IMR-90 (cell line): ENCODE measurements at regions not wholly inside any gene's neighbourhood (a gene's known extent, or its start where the extent isn't known, plus 50 kb on each side); places are given as distances from the start of the nearest gene placed in this dataset.

Experiments used
- ATAC-seq: fragments of 200-7000 bp; cut with Tn5 transposase; 2 replicates; pipeline ENCODE4 v1.9.1; 2020; ENCODE audit warnings: low read depth, mild to moderate bottlenecking, moderate library complexity
- BruUV-seq: library from RNA; stranded (reverse); fragments of 400-500 nt; replicated peaks from 2 replicates; lab custom pipeline; 2021; lab: Mats Ljungman, UMichigan
- CTCF ChIA-PET: fragments of 300-600 bp; formaldehyde crosslinking; extraction: SDS; loops from one replicate; lab custom pipeline; 2021; ENCODE audit warnings: antibody characterized with exemption; lab: Yijun Ruan, JAX
- POLR2A ChIA-PET: fragments of 300-600 bp; sonication (Branson Sonifier 250); formaldehyde crosslinking; loops from one replicate; lab custom pipeline; 2022; ENCODE audit warnings: antibody characterized with exemption; ENCODE audit not compliant: unreplicated experiment; lab: Charles Lee
- DNase-seq: peaks from one replicate; pipeline ENCODE4 v3.0.0; 2013
- H2AFZ ChIP-seq: replicated peaks from 2 replicates; pipeline ENCODE3; 2013; ENCODE audit warnings: low read length, mild to moderate bottlenecking; ENCODE audit not compliant: poor library complexity
- H2AK5ac ChIP-seq: 2 replicates; pipeline ENCODE4 v1.6.1; 2013; ENCODE audit warnings: low read depth, low read length, inconsistent platforms
- H2AK9ac ChIP-seq: replicated peaks from 2 replicates; pipeline ENCODE3; 2013; ENCODE audit warnings: mild to moderate bottlenecking, low read depth, low read length, moderate library complexity; ENCODE audit not compliant: poor library complexity
- H2BK120ac ChIP-seq: 2 replicates; pipeline ENCODE4 v1.6.1; 2013; ENCODE audit warnings: low read depth, low read length, inconsistent platforms
- H2BK15ac ChIP-seq: 3 replicates; pipeline ENCODE4 v1.6.1; 2013; ENCODE audit warnings: low read depth, low read length, inconsistent platforms
- H2BK20ac ChIP-seq: 2 replicates; pipeline ENCODE4 v1.6.1; 2013; ENCODE audit warnings: low read depth, mild to moderate bottlenecking, inconsistent platforms, low read length, moderate library complexity
- H2BK5ac ChIP-seq: 2 replicates; pipeline ENCODE4 v1.6.1; 2013; ENCODE audit warnings: mild to moderate bottlenecking, low read depth, low read length, inconsistent platforms; ENCODE audit not compliant: poor library complexity, severe bottlenecking
- H3K14ac ChIP-seq: replicated peaks from 2 replicates; pipeline ENCODE4 v1.6.1; 2013; ENCODE audit warnings: low read depth, low read length, inconsistent platforms
- H3K18ac ChIP-seq: 2 replicates; pipeline ENCODE4 v1.6.1; 2013; ENCODE audit warnings: low read depth, low read length, control low read depth
- H3K23ac ChIP-seq: 2 replicates; pipeline ENCODE4 v1.6.1; 2013; ENCODE audit warnings: low read depth, low read length, inconsistent platforms
- H3K27ac ChIP-seq: 2 replicates; pipeline ENCODE4 v1.5.1; 2013; ENCODE audit warnings: mild to moderate bottlenecking, control low read depth, low read length; ENCODE audit not compliant: insufficient read depth
- H3K27me3 ChIP-seq: 2 replicates; pipeline ENCODE4 v1.6.1; 2013; ENCODE audit warnings: low read length; ENCODE audit not compliant: control insufficient read depth, insufficient read depth
- H3K36me3 ChIP-seq: 2 replicates; pipeline ENCODE4 v1.6.1; 2013; ENCODE audit warnings: low read length, mixed read lengths; ENCODE audit not compliant: control insufficient read depth, insufficient read depth
- H3K4ac ChIP-seq: 2 replicates; pipeline ENCODE4 v1.6.1; 2013; ENCODE audit warnings: low read depth, low read length, inconsistent platforms
- H3K4me1 ChIP-seq: 2 replicates; pipeline ENCODE4 v1.6.1; 2013; ENCODE audit warnings: low read length, mixed read lengths; ENCODE audit not compliant: control insufficient read depth, insufficient read depth
- H3K4me2 ChIP-seq: 2 replicates; pipeline ENCODE4 v1.6.1; 2013; ENCODE audit warnings: low read depth, mild to moderate bottlenecking, control low read depth, low read length, moderate library complexity
- H3K4me3 ChIP-seq: 2 replicates; pipeline ENCODE4 v1.5.1; 2013; ENCODE audit warnings: low read depth, mild to moderate bottlenecking, control low read depth, low read length, moderate library complexity; ENCODE audit not compliant: insufficient read depth
- H3K56ac ChIP-seq: 2 replicates; pipeline ENCODE4 v1.6.1; 2013; ENCODE audit warnings: low read length, inconsistent platforms; ENCODE audit not compliant: insufficient read depth; ENCODE audit errors: extremely low read depth
- H3K79me1 ChIP-seq, 2 experiments: 2 replicates each; pipeline ENCODE4 v1.6.1; 2013; ENCODE audit warnings: low read length in 2 of 2, inconsistent platforms in 1 of 2, low read depth in 1 of 2
- H3K9ac ChIP-seq: 2 replicates; pipeline ENCODE4 v1.6.1; 2013; ENCODE audit warnings: low read depth, low read length, control low read depth
- H3K9me1 ChIP-seq: 2 replicates; pipeline ENCODE4 v1.6.1; 2013; ENCODE audit warnings: low read length, inconsistent platforms; ENCODE audit not compliant: insufficient read depth
- H3K9me3 ChIP-seq: 2 replicates; pipeline ENCODE4 v1.6.1; 2013; ENCODE audit warnings: low read length; ENCODE audit not compliant: control insufficient read depth, insufficient read depth
- H4K20me1 ChIP-seq: 2 replicates; pipeline ENCODE4 v1.6.1; 2013; ENCODE audit warnings: low read length, inconsistent platforms; ENCODE audit not compliant: insufficient read depth
- H4K5ac ChIP-seq: 2 replicates; pipeline ENCODE4 v1.6.1; 2013; ENCODE audit warnings: mild to moderate bottlenecking, low read depth, low read length, control low read depth
- H4K8ac ChIP-seq, 2 experiments: 2 replicates each; pipeline ENCODE4 v1.6.1; 2013; ENCODE audit warnings: low read depth in 2 of 2, low read length in 2 of 2, control low read depth in 1 of 2, inconsistent platforms in 1 of 2
- H4K91ac ChIP-seq: 2 replicates; pipeline ENCODE4 v1.6.1; 2013; ENCODE audit warnings: low read depth, low read length, inconsistent platforms; ENCODE audit not compliant: insufficient read depth
- CEBPB ChIP-seq: IDR thresholded peaks from 2 replicates; pipeline ENCODE4 v1.6.1; 2012; ENCODE audit warnings: low read depth, low read length, improper control_type of control experiment
- CHD1 ChIP-seq: IDR thresholded peaks from 2 replicates; pipeline ENCODE4 v1.6.1; 2012; ENCODE audit warnings: low read depth, low read length, improper control_type of control experiment
- FOS ChIP-seq: fragments of 150-350 bp; IDR thresholded peaks from 2 replicates; pipeline ENCODE4 v1.6.1; 2016; ENCODE audit warnings: low read depth, low read length
- MAFK ChIP-seq: IDR thresholded peaks from 2 replicates; pipeline ENCODE4 v1.6.1; 2012; ENCODE audit warnings: low read depth, low read length, improper control_type of control experiment
- MAZ ChIP-seq: IDR thresholded peaks from 2 replicates; pipeline ENCODE4 v1.6.1; 2012; ENCODE audit warnings: low read depth, mild to moderate bottlenecking, low read length, improper control_type of control experiment, moderate library complexity, borderline replicate concordance
- MXI1 ChIP-seq: IDR thresholded peaks from 2 replicates; pipeline ENCODE4 v1.6.1; 2012; ENCODE audit warnings: low read depth, mild to moderate bottlenecking, low read length, moderate library complexity, borderline replicate concordance
- NFE2L2 ChIP-seq: fragments of 150-350 bp; IDR thresholded peaks from 2 replicates; pipeline ENCODE4 v1.6.1; 2016; ENCODE audit warnings: low read depth, mild to moderate bottlenecking, low read length
- POLR2A ChIP-seq: IDR thresholded peaks from 2 replicates; pipeline ENCODE4 v1.6.1; 2012; ENCODE audit warnings: mild to moderate bottlenecking, low read depth, low read length
- RAD21 ChIP-seq: IDR thresholded peaks from 2 replicates; pipeline ENCODE4 v1.6.1; 2012; ENCODE audit warnings: low read length, improper control_type of control experiment
- RCOR1 ChIP-seq: IDR thresholded peaks from 2 replicates; pipeline ENCODE4 v1.6.1; 2012; ENCODE audit warnings: mild to moderate bottlenecking, low read length, improper control_type of control experiment; ENCODE audit not compliant: insufficient replicate concordance
- RFX5 ChIP-seq: IDR thresholded peaks from 2 replicates; pipeline ENCODE4 v1.8.0; 2012; ENCODE audit warnings: low read depth, mild to moderate bottlenecking, low read length, moderate library complexity
- SMC3 ChIP-seq: fragments of 150-350 bp; IDR thresholded peaks from 2 replicates; pipeline ENCODE4 v1.6.1; 2016; ENCODE audit warnings: low read depth, mild to moderate bottlenecking, antibody characterized with exemption, low read length, moderate library complexity
- WGBS, 2 experiments: methylation state at CpG; one replicate each; pipeline versions ENCODE4 v1.1.5 to v1.1.7; 2013; ENCODE audit warnings: missing lambda C conversion rate in 2 of 2; ENCODE audit not compliant: insufficient read length in 1 of 2; ENCODE audit errors: extremely low coverage in 2 of 2; 5-methylcytosine and 5-hydroxymethylcytosine counted together
- dilution Hi-C: fragments of 300-500 bp; cut with HindIII; formaldehyde crosslinking; loops from one replicate; pipeline ENCODE4 v1.14.3; 2018; ENCODE audit warnings: low sequenced_read_pairs; ENCODE audit not compliant: unreplicated experiment
- in situ Hi-C: fragments of 300-500 bp; cut with MboI; formaldehyde crosslinking; loops from 3 replicates; pipeline ENCODE4 v1.14.3; 2019; ENCODE audit warnings: low sequenced_read_pairs, inconsistent platforms, mixed read lengths
- intact Hi-C: fragments of 100-400 bp; cut with micrococcal nuclease; formaldehyde crosslinking; loops from 2 replicates; pipeline ENCODE4 v1.10.0; 2022
- TF ChIP-seq, protein P1 (sequence below): conservative IDR thresholded peaks from 2 replicates; pipeline ENCODE4 v1.5.1; 2012; ENCODE audit warnings: mild to moderate bottlenecking, low read depth, low read length, improper control_type of control experiment

DNA sequence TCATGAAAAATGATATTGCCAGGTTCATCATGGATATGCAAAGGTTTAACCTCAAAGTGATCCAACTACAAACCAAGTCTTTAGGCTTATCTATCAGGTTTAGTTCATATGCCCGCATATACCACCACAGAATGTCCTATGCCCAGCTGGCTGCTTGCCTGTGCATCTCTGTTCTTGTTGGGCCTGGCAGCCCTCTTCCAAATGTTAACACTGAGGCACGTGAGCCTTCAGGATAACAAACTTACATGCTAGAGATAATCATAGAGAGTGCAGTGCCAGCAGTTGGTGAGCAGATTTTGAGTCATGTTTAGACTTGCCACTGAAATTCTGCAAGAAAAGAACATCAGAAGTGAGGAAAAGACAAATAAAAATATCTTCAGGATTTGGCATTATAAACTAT, 607.9 kb upstream of the TMPRSS15 start:
- Histone ChIP-seq H3K27me3 (no peaks in the 10 kb centered on the region), H4K5ac (no peak overlapping the region), H3K27ac (no peak overlapping the region), H3K4me1 (no peaks in the 10 kb centered on the region), H2BK15ac (no peak overlapping the region), H4K91ac (no peak overlapping the region), H3K4me3 (no peak overlapping the region), H3K36me3 (no peaks in the 10 kb centered on the region), H3K9ac (no peak overlapping the region), H3K14ac (no peak overlapping the region), H2BK120ac (no peak overlapping the region), H3K18ac (no peak overlapping the region), H4K8ac (no peak overlapping the region), H3K79me1 (no peaks in the 10 kb centered on the region), H3K23ac (no peak overlapping the region), H3K56ac (no peak overlapping the region), H2AFZ (no peak overlapping the region), H2BK20ac (no peak overlapping the region), H2AK5ac (no peak overlapping the region), H2BK5ac (no peak overlapping the region), H3K4me2 (no peak overlapping the region), H3K4ac (no peak overlapping the region), H4K20me1 (no peaks in the 10 kb centered on the region), H3K9me3 (peaks cover 6% of the 10 kb centered on the region; the same call in 1 of the 2 replicates), H2AK9ac (no peak overlapping the region), H3K9me1 (no peaks in the 10 kb centered on the region)
- TF ChIP-seq MAFK (no peak), CHD1 (no peak), FOS (no peak), MAZ (no peak), POLR2A (no peak), RFX5 (no peak), NFE2L2 (no peak), MXI1 (no peak), CEBPB (no peak), SMC3 (no peak), RCOR1 (no peak), RAD21 (no peak)
- TF ChIP-seq, protein P1, sequence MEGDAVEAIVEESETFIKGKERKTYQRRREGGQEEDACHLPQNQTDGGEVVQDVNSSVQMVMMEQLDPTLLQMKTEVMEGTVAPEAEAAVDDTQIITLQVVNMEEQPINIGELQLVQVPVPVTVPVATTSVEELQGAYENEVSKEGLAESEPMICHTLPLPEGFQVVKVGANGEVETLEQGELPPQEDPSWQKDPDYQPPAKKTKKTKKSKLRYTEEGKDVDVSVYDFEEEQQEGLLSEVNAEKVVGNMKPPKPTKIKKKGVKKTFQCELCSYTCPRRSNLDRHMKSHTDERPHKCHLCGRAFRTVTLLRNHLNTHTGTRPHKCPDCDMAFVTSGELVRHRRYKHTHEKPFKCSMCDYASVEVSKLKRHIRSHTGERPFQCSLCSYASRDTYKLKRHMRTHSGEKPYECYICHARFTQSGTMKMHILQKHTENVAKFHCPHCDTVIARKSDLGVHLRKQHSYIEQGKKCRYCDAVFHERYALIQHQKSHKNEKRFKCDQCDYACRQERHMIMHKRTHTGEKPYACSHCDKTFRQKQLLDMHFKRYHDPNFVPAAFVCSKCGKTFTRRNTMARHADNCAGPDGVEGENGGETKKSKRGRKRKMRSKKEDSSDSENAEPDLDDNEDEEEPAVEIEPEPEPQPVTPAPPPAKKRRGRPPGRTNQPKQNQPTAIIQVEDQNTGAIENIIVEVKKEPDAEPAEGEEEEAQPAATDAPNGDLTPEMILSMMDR = no peak
- BruUV-seq = no TSS peak
- intact Hi-C loops = no loop called here
- ChIA-PET POLR2A (no interaction called here), CTCF (no interaction called here)
- dilution Hi-C loops = no loop called here
- DNase-seq = no peak
- no CpG with 5 or more reads among the region's 2 CpGs for WGBS, 2 experiments
- ATAC-seq = no peak
- in situ Hi-C loops = no loop called here
